ENCODE measurements at regions not wholly inside any gene's neighbourhood (a gene's known extent, or its start where the extent isn't known, plus 50 kb on each side); places are given as distances from the start of the nearest gene placed in this dataset.

DNA sequence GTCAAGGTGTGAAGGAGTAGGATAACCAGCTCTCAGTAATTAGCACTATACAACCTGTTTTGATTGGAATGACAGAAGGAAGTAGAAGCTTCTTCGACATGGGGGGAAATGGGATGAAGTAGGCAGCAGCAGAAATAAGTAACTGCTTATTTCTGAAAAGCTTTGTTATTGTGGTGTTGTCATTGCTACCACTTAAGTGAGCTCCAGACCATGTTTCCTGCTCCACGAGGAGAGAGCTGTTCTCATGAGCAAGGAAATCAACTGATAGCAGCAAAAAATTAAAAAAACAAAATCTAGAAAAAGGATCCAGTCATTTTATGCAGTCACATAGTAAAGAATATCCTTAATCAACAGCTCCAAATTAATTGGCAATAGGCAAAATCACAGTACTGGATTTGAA lies 106.1 kb upstream of the TLL1 start:
- Histone ChIP-seq H3K9me3 (ENCODE audit: control insufficient read depth in 2 of 3, low read length in 3 of 3) (no peaks in the 10 kb centered on the region), H3K36me3 (ENCODE audit: control insufficient read depth in 2 of 3, insufficient read depth in 3 of 3, low read length in 3 of 3) (no peaks in the 10 kb centered on the region), H3K4me3 (ENCODE audit: low read length) (no peak overlapping the region), H3K27me3 (ENCODE audit: control insufficient read depth in 2 of 2, insufficient read depth in 2 of 2, low read length in 2 of 2) (no peaks in the 10 kb centered on the region), H3K4me1 (ENCODE audit: control insufficient read depth in 2 of 2, insufficient read depth in 2 of 2, low read length in 2 of 2) (no peaks in the 10 kb centered on the region), H3K27ac (ENCODE audit: low read depth, low read length) (no peak overlapping the region)
- DNase-seq (no peak), ATAC-seq (no peak)
- POLR2A ChIA-PET: no interaction called here
- CTCF ChIA-PET: no interaction called here
- no peaks in the 10 kb centered on the region for H3K4me1 Mint-ChIP-seq
- no peak overlapping the region for H3K4me3 Mint-ChIP-seq
- H3K27me3 Mint-ChIP-seq: no peaks in the 10 kb centered on the region
- H3K27ac Mint-ChIP-seq: no peak overlapping the region
- intact Hi-C loops (cut with micrococcal nuclease): no loop called here
- H3K36me3 Mint-ChIP-seq: no peaks in the 10 kb centered on the region
- peaks cover 0 to 6% (median 0%) of the 10 kb centered on the region in 11 donors for H3K9me3 Mint-ChIP-seq

- Mint-ChIP-seq H3K36me3 (no peaks in the 10 kb centered on the region), H3K27ac (no peak overlapping the region), H3K9me3 (peaks cover 0 to 9% (median 0%) of the 10 kb centered on the region in 11 donors), H3K4me1 (no peaks in the 10 kb centered on the region), H3K4me3 (no peak overlapping the region), H3K27me3 (no peaks in the 10 kb centered on the region)
- intact Hi-C loops (cut with micrococcal nuclease): no loop called here
- H3K4me3 ChIP-seq (ENCODE audit: low read length): no peak overlapping the region
- CTCF ChIA-PET: no interaction called here
- H3K27me3 ChIP-seq (ENCODE audit: control insufficient read depth in 2 of 2, insufficient read depth in 2 of 2, low read length in 2 of 2): no peaks in the 10 kb centered on the region
- POLR2A ChIA-PET: no interaction called here
- no peaks in the 10 kb centered on the region for H3K9me3 ChIP-seq (ENCODE audit: control insufficient read depth in 2 of 3, low read length in 3 of 3)
- H3K36me3 ChIP-seq (ENCODE audit: control insufficient read depth in 2 of 3, insufficient read depth in 3 of 3, low read length in 3 of 3): no peaks in the 10 kb centered on the region
- H3K4me1 ChIP-seq (ENCODE audit: control insufficient read depth in 2 of 2, insufficient read depth in 2 of 2, low read length in 2 of 2): no peaks in the 10 kb centered on the region
- ATAC-seq (no peak), DNase-seq (no peak)
- no peak overlapping the region for H3K27ac ChIP-seq (ENCODE audit: low read depth, low read length)
These were observed 105.4 kb upstream of the TLL1 start for GRCh38 chr4:165767671-165768070.

GRCh38 chr4:165768281-165768680 lies 104.8 kb upstream of the TLL1 start:
- no peaks in the 10 kb centered on the region for H3K9me3 ChIP-seq (ENCODE audit: control insufficient read depth in 2 of 3, low read length in 3 of 3)
- CTCF ChIA-PET: no interaction called here
- intact Hi-C loops (cut with micrococcal nuclease): no loop called here
- no peaks in the 10 kb centered on the region for H3K4me1 Mint-ChIP-seq
- no peaks in the 10 kb centered on the region for H3K36me3 Mint-ChIP-seq
- no peak overlapping the region for H3K27ac ChIP-seq (ENCODE audit: low read depth, low read length)
- H3K27me3 Mint-ChIP-seq: no peaks in the 10 kb centered on the region
- POLR2A ChIA-PET: no interaction called here
- no peak overlapping the region for H3K27ac Mint-ChIP-seq
- DNase-seq: no peak
- H3K36me3 ChIP-seq (ENCODE audit: control insufficient read depth in 2 of 3, insufficient read depth in 3 of 3, low read length in 3 of 3): no peaks in the 10 kb centered on the region
- peaks cover 0 to 9% (median 0%) of the 10 kb centered on the region in 11 donors for H3K9me3 Mint-ChIP-seq
- H3K4me3 Mint-ChIP-seq: no peak overlapping the region
- H3K27me3 ChIP-seq (ENCODE audit: control insufficient read depth in 2 of 2, insufficient read depth in 2 of 2, low read length in 2 of 2): no peaks in the 10 kb centered on the region
- ATAC-seq: no peak
- H3K4me1 ChIP-seq (ENCODE audit: control insufficient read depth in 2 of 2, insufficient read depth in 2 of 2, low read length in 2 of 2): no peaks in the 10 kb centered on the region
- H3K4me3 ChIP-seq (ENCODE audit: low read length): no peak overlapping the region

DNA sequence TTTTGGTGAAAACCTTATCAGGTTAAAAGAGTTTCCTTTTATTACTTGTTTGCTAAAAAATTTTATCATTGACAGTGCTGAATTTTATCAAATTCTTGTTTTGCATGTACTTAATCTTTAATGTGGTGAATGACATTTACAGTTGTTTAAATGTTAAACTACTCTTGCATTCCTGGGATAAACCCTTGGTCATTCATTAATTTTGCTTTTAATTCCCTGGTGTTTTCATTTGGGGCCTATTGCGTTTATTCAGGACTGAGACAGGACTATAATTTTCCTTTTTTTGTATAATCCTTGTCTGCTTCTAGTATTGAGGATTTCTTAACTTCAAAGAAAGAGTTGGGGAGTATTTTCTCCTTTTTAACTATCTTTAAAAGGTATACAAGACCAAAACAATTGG lies 98.7 kb upstream of the TLL1 start:
- no peak overlapping the region for H3K27ac ChIP-seq (ENCODE audit: low read depth, low read length)
- CTCF ChIA-PET: no interaction called here
- POLR2A ChIA-PET: no interaction called here
- no peaks in the 10 kb centered on the region for H3K27me3 ChIP-seq (ENCODE audit: control insufficient read depth in 2 of 2, insufficient read depth in 2 of 2, low read length in 2 of 2)
- no peaks in the 10 kb centered on the region for H3K9me3 ChIP-seq (ENCODE audit: control insufficient read depth in 2 of 3, low read length in 3 of 3)
- ATAC-seq (no peak), DNase-seq (no peak)
- no peaks in the 10 kb centered on the region for H3K36me3 Mint-ChIP-seq
- no peaks in the 10 kb centered on the region for H3K4me1 ChIP-seq (ENCODE audit: control insufficient read depth in 2 of 2, insufficient read depth in 2 of 2, low read length in 2 of 2)
- H3K4me3 ChIP-seq (ENCODE audit: low read length): no peak overlapping the region
- intact Hi-C loops (cut with micrococcal nuclease): no loop called here
- no peak overlapping the region for H3K27ac Mint-ChIP-seq
- H3K4me3 Mint-ChIP-seq: no peak overlapping the region
- peaks cover 0 to 17% (median 0%) of the 10 kb centered on the region in 11 donors for H3K9me3 Mint-ChIP-seq
- no peaks in the 10 kb centered on the region for H3K36me3 ChIP-seq (ENCODE audit: control insufficient read depth in 2 of 3, insufficient read depth in 3 of 3, low read length in 3 of 3)
- H3K27me3 Mint-ChIP-seq: no peaks in the 10 kb centered on the region
- H3K4me1 Mint-ChIP-seq: no peaks in the 10 kb centered on the region

DNA sequence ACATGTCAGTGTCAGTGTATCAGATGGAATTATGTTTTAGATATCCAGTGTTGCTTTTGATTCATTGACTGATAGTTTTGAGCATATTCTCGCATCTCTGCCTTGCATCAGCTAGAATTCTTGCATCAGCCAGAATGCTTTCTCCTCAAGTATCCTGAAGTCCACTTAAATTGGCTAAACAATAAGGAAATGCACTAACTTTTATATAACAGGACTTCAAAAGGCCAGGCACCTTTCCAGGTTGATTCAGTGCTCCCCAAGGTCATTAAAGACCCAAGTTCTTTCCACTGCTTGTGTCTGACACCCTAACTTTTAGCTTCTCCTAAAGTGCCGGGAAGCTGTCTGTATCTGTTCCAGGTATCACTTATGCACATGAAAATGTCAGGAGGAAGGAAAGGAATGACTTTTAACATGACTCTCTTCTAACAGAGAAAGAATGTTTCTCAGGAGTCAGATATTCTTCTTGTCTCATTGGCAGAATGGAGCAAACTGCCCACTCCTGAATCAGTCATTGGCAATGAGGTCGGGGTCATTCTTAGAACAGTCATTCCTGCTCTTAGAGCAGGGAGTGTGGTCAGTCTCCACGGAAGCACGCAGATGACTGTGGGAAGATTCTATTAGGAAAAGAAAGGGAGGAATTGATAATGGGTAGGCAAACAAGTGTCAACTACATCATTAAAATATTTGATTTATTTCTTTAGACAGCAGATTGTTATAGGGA lies 92.9 kb upstream of the TLL1 start:
- CTCF ChIA-PET: no interaction called here
- POLR2A ChIA-PET: no interaction called here

DNA sequence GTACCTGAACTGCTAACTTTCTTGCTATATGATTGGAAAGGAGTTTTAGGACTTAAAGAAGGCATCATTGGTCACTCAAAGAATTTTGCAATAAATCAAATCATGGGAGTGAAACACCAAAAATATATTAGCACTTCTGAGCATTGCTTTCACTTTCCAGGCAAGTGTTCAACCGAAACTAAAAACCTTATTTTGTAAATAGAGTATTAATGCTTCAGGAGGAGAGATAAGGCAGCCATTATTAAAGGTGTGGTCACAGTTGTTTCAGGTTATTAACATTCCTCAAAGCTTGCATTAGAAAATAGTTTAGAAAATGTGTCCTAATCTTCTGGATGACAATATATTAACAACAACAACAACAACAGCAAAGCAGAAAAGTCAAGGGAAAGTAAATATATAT lies 92.3 kb upstream of the TLL1 start:
- Histone ChIP-seq H3K27ac (ENCODE audit: low read depth, low read length) (no peak overlapping the region), H3K36me3 (ENCODE audit: control insufficient read depth in 2 of 3, insufficient read depth in 3 of 3, low read length in 3 of 3) (no peaks in the 10 kb centered on the region), H3K4me3 (ENCODE audit: low read length) (no peak overlapping the region), H3K9me3 (ENCODE audit: control insufficient read depth in 2 of 3, low read length in 3 of 3) (no peaks in the 10 kb centered on the region), H3K27me3 (ENCODE audit: control insufficient read depth in 2 of 2, insufficient read depth in 2 of 2, low read length in 2 of 2) (no peaks in the 10 kb centered on the region), H3K4me1 (ENCODE audit: control insufficient read depth in 2 of 2, insufficient read depth in 2 of 2, low read length in 2 of 2) (no peaks in the 10 kb centered on the region)
- H3K9me3 Mint-ChIP-seq: peaks cover 0 to 14% (median under 1%) of the 10 kb centered on the region in 11 donors
- no peaks in the 10 kb centered on the region for H3K27me3 Mint-ChIP-seq
- POLR2A ChIA-PET: no interaction called here
- H3K4me1 Mint-ChIP-seq: no peaks in the 10 kb centered on the region
- DNase-seq: no peak
- no peak overlapping the region for H3K27ac Mint-ChIP-seq
- H3K36me3 Mint-ChIP-seq: no peaks in the 10 kb centered on the region
- CTCF ChIA-PET: no interaction called here
- no peak for ATAC-seq
- intact Hi-C loops (cut with micrococcal nuclease): no loop called here
- H3K4me3 Mint-ChIP-seq: no peak overlapping the region

More for the DNA sequence above, 92.9 kb upstream of the TLL1 start:
- intact Hi-C loops (cut with micrococcal nuclease): no loop called here
- H3K9me3 Mint-ChIP-seq: peaks cover 0 to 14% (median 0%) of the 10 kb centered on the region in 11 donors
- Histone ChIP-seq H3K27me3 (ENCODE audit: control insufficient read depth in 2 of 2, insufficient read depth in 2 of 2, low read length in 2 of 2) (no peaks in the 10 kb centered on the region), H3K36me3 (ENCODE audit: control insufficient read depth in 2 of 3, insufficient read depth in 3 of 3, low read length in 3 of 3) (no peaks in the 10 kb centered on the region), H3K27ac (ENCODE audit: low read depth, low read length) (no peak overlapping the region), H3K4me3 (ENCODE audit: low read length) (no peak overlapping the region), H3K4me1 (ENCODE audit: control insufficient read depth in 2 of 2, insufficient read depth in 2 of 2, low read length in 2 of 2) (no peaks in the 10 kb centered on the region), H3K9me3 (ENCODE audit: control insufficient read depth in 2 of 3, low read length in 3 of 3) (no peaks in the 10 kb centered on the region)
- H3K27me3 Mint-ChIP-seq: no peaks in the 10 kb centered on the region
- H3K4me3 Mint-ChIP-seq: no peak overlapping the region
- no peak overlapping the region for H3K27ac Mint-ChIP-seq
- DNase-seq (no peak), ATAC-seq (no peak)
- no peaks in the 10 kb centered on the region for H3K36me3 Mint-ChIP-seq
- no peaks in the 10 kb centered on the region for H3K4me1 Mint-ChIP-seq

GRCh38 chr4:165782623-165783022 lies 90.4 kb upstream of the TLL1 start:
- intact Hi-C loops (cut with micrococcal nuclease): no loop called here
- no peaks in the 10 kb centered on the region for H3K27me3 ChIP-seq (ENCODE audit: control insufficient read depth in 2 of 2, insufficient read depth in 2 of 2, low read length in 2 of 2)
- peaks cover 0 to 6% (median 0%) of the 10 kb centered on the region in 11 donors for H3K9me3 Mint-ChIP-seq
- H3K36me3 Mint-ChIP-seq: no peaks in the 10 kb centered on the region
- no peak for ATAC-seq
- ChIA-PET POLR2A (no interaction called here), CTCF (no interaction called here)
- no peak overlapping the region for H3K27ac ChIP-seq (ENCODE audit: low read depth, low read length)
- no peak overlapping the region for H3K4me3 ChIP-seq (ENCODE audit: low read length)
- H3K4me3 Mint-ChIP-seq: no peak overlapping the region
- H3K4me1 Mint-ChIP-seq: no peaks in the 10 kb centered on the region
- no peaks in the 10 kb centered on the region for H3K4me1 ChIP-seq (ENCODE audit: control insufficient read depth in 2 of 2, insufficient read depth in 2 of 2, low read length in 2 of 2)
- no peak overlapping the region for H3K27ac Mint-ChIP-seq
- H3K9me3 ChIP-seq (ENCODE audit: control insufficient read depth in 2 of 3, low read length in 3 of 3): no peaks in the 10 kb centered on the region
- no peaks in the 10 kb centered on the region for H3K36me3 ChIP-seq (ENCODE audit: control insufficient read depth in 2 of 3, insufficient read depth in 3 of 3, low read length in 3 of 3)
- no peak for DNase-seq
- no peaks in the 10 kb centered on the region for H3K27me3 Mint-ChIP-seq
